ENCODE measurements at regions not wholly inside any gene's neighbourhood (a gene's known extent, or its start where the extent isn't known, plus 50 kb on each side); places are given as distances from the start of the nearest gene placed in this dataset.

GRCh38 chr13:66212511-66212910 is 1017.6 kb downstream of the PCDH9 start:
- TF ChIP-seq CTCF (IDR thresholded peaks at IDR 0.05; ENCODE audit: low read depth, low read length, poor library complexity, severe bottlenecking), result no peak
- TF ChIP-seq EZH2phosphoT487 (IDR thresholded peaks at IDR 0.05; ENCODE audit: borderline replicate concordance, low read length), result no peak
